ENCODE measurements at regions not wholly inside any gene's neighbourhood (a gene's known extent, or its start where the extent isn't known, plus 50 kb on each side); places are given as distances from the start of the nearest gene placed in this dataset.

DNA sequence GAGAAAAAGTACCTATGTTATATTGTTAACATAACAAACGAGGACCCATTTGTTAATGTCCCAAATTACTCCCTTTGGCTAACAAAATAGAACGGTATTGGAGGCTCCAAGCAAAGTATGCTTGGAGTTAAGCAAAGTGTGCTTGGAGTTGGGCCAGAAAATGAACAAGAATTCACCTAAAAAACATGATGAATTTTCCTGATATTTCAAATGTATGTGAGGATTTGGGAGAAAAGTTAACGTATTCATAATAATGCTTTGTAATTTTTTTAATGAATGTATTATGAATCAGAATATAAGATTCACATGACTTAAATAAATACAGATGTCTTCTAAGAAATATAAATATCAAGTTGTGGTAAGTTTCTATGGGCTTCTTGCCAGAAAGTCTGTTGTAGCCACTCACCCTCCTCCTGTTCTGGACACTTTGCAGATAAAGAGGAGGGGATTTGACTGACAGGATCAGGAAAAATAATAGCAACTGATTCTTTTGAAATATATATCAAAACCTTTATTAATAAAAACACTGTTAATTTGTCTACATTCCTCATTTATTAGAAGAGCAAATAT is 423.7 kb upstream of the MMADHC start:
- Histone ChIP-seq H2AFZ (ENCODE audit: low read depth) (no peak overlapping the region), H3K36me3 (replicated peaks in 1 of 2; ENCODE audit: control insufficient read depth in 1 of 2, insufficient read depth in 2 of 2, low read length in 1 of 2) (no peaks in the 10 kb centered on the region), H3K4me2 (no peak overlapping the region), H3K4me1 (ENCODE audit: control insufficient read depth in 1 of 2, insufficient read depth in 2 of 2, low read depth in 1 of 2, low read length in 1 of 2) (no peaks in the 10 kb centered on the region; a peak in 1 of 4 replicates), H3K79me2 (ENCODE audit: insufficient read depth) (no peaks in the 10 kb centered on the region), H3K9ac (no peak overlapping the region), H3K4me3 (ENCODE audit: low read depth in 2 of 2, low read length in 1 of 2) (no peak overlapping the region), H3F3A (replicated peaks; ENCODE audit: insufficient read depth) (no peaks in the 10 kb centered on the region), H4K20me1 (ENCODE audit: insufficient read depth) (no peaks in the 10 kb centered on the region), H3K9me3 (no peaks in the 10 kb centered on the region), H3K27me3 (ENCODE audit: insufficient read depth) (no peaks in the 10 kb centered on the region), H3K27ac (ENCODE audit: low read depth in 2 of 2, low read length in 1 of 2) (no peak overlapping the region), H3K9me2 (no peaks in the 10 kb centered on the region)
- ChIA-PET CTCF (no interaction called here), POLR2A (no interaction called here)
- no peak for DNase-seq
- TF ChIP-seq NFIC (IDR thresholded peaks at IDR 0.05; ENCODE audit: borderline replicate concordance) (peak; percentile 41; the same call in 1 of the 2 replicates), NRF1 (IDR thresholded peaks at IDR 0.05; ENCODE audit: low read depth, low read length) (no peak), RCOR1 (IDR thresholded peaks at IDR 0.05; ENCODE audit: low read length) (no peak)
- TF ChIP-seq, protein P1, sequence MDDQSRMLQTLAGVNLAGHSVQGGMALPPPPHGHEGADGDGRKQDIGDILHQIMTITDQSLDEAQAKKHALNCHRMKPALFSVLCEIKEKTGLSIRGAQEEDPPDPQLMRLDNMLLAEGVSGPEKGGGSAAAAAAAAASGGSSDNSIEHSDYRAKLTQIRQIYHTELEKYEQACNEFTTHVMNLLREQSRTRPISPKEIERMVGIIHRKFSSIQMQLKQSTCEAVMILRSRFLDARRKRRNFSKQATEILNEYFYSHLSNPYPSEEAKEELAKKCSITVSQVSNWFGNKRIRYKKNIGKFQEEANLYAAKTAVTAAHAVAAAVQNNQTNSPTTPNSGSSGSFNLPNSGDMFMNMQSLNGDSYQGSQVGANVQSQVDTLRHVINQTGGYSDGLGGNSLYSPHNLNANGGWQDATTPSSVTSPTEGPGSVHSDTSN (IDR thresholded peaks at IDR 0.05) = 0 out of 2 replicates have a peak, but pooled peaks have one; percentile 4
- WGBS (ENCODE audit: low lambda C conversion rate) = 80% methylated on average over 3 of the region's 3 CpGs

DNA sequence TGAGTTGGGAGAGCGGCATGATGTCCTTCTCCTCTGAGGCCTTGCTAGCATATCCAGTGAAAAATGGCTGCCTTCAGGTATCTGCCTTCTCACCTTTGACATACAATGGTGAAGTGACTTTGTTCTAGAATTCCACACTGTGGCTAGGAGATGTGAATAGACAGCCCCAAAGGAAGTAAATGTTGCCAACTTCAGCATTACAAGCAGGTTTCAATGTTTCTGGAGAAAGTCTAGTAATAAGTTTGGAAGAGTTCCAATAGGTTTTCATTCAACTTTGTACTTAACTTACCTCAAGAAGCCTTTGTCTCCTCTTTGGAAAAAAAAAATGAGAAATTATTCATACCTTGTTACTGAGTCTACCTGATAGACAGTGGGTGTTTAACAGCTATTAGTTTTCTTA is 421.3 kb upstream of the MMADHC start:
- H3K27ac ChIP-seq (ENCODE audit: low read depth in 2 of 2, low read length in 1 of 2) = no peak overlapping the region
- no peak overlapping the region for H3K9ac ChIP-seq
- ChIA-PET CTCF (no interaction called here), POLR2A (no interaction called here)
- H3K4me1 ChIP-seq (ENCODE audit: control insufficient read depth in 1 of 2, insufficient read depth in 2 of 2, low read depth in 1 of 2, low read length in 1 of 2) = no peaks in the 10 kb centered on the region; a peak in 1 of 4 replicates
- WGBS (ENCODE audit: low lambda C conversion rate) = 91% methylated on average over 1 of the region's 1 CpG
- H3K4me3 ChIP-seq (ENCODE audit: low read depth in 2 of 2, low read length in 1 of 2) = no peak overlapping the region
- H4K20me1 ChIP-seq (ENCODE audit: insufficient read depth) = no peaks in the 10 kb centered on the region
- no peaks in the 10 kb centered on the region for H3K79me2 ChIP-seq (ENCODE audit: insufficient read depth)
- no peaks in the 10 kb centered on the region for H3K36me3 ChIP-seq (replicated peaks in 1 of 2; ENCODE audit: control insufficient read depth in 1 of 2, insufficient read depth in 2 of 2, low read length in 1 of 2)
- no peaks in the 10 kb centered on the region for H3F3A ChIP-seq (replicated peaks; ENCODE audit: insufficient read depth)
- H3K9me3 ChIP-seq = no peaks in the 10 kb centered on the region
- H2AFZ ChIP-seq (ENCODE audit: low read depth) = no peak overlapping the region
- no peak for DNase-seq
- H3K27me3 ChIP-seq (ENCODE audit: insufficient read depth) = no peaks in the 10 kb centered on the region
- no peaks in the 10 kb centered on the region for H3K9me2 ChIP-seq
- TF ChIP-seq NRF1 (IDR thresholded peaks at IDR 0.05; ENCODE audit: low read depth, low read length) = no peak
- TF ChIP-seq, protein P2, sequence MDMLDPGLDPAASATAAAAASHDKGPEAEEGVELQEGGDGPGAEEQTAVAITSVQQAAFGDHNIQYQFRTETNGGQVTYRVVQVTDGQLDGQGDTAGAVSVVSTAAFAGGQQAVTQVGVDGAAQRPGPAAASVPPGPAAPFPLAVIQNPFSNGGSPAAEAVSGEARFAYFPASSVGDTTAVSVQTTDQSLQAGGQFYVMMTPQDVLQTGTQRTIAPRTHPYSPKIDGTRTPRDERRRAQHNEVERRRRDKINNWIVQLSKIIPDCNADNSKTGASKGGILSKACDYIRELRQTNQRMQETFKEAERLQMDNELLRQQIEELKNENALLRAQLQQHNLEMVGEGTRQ (IDR thresholded peaks at IDR 0.05; ENCODE audit: borderline replicate concordance, low read depth, low read length) = no peak
- TF ChIP-seq, protein P3, sequence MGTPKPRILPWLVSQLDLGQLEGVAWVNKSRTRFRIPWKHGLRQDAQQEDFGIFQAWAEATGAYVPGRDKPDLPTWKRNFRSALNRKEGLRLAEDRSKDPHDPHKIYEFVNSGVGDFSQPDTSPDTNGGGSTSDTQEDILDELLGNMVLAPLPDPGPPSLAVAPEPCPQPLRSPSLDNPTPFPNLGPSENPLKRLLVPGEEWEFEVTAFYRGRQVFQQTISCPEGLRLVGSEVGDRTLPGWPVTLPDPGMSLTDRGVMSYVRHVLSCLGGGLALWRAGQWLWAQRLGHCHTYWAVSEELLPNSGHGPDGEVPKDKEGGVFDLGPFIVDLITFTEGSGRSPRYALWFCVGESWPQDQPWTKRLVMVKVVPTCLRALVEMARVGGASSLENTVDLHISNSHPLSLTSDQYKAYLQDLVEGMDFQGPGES (IDR thresholded peaks at IDR 0.05; ENCODE audit: low read depth, low read length) = no peak
- no peak for TF ChIP-seq GATA2 (CRISPR knock-in tag; IDR thresholded peaks at IDR 0.05)
- TF ChIP-seq FOXM1 (IDR thresholded peaks at IDR 0.05; ENCODE audit: low read depth) = no peak
- TF ChIP-seq, protein P1 (IDR thresholded peaks at IDR 0.05) = no peak
- TF ChIP-seq, protein P4, sequence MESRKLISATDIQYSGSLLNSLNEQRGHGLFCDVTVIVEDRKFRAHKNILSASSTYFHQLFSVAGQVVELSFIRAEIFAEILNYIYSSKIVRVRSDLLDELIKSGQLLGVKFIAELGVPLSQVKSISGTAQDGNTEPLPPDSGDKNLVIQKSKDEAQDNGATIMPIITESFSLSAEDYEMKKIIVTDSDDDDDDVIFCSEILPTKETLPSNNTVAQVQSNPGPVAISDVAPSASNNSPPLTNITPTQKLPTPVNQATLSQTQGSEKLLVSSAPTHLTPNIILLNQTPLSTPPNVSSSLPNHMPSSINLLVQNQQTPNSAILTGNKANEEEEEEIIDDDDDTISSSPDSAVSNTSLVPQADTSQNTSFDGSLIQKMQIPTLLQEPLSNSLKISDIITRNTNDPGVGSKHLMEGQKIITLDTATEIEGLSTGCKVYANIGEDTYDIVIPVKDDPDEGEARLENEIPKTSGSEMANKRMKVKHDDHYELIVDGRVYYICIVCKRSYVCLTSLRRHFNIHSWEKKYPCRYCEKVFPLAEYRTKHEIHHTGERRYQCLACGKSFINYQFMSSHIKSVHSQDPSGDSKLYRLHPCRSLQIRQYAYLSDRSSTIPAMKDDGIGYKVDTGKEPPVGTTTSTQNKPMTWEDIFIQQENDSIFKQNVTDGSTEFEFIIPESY (IDR thresholded peaks at IDR 0.05; ENCODE audit: borderline replicate concordance, low read depth) = no peak
- no peak for TF ChIP-seq EP300 (IDR thresholded peaks at IDR 0.05; ENCODE audit: borderline replicate concordance in 1 of 2, low read depth in 1 of 2, low read length in 1 of 2)
- no peak for TF ChIP-seq FOXJ3 (CRISPR knock-in tag; IDR thresholded peaks at IDR 0.05)
- TF ChIP-seq SIN3A (IDR thresholded peaks at IDR 0.05; ENCODE audit: borderline replicate concordance, low read depth, low read length) = no peak
- no peak overlapping the region for H3K4me2 ChIP-seq
